ENCODE measurements at regions not wholly inside any gene's neighbourhood (a gene's known extent, or its start where the extent isn't known, plus 50 kb on each side); places are given as distances from the start of the nearest gene placed in this dataset.

DNA sequence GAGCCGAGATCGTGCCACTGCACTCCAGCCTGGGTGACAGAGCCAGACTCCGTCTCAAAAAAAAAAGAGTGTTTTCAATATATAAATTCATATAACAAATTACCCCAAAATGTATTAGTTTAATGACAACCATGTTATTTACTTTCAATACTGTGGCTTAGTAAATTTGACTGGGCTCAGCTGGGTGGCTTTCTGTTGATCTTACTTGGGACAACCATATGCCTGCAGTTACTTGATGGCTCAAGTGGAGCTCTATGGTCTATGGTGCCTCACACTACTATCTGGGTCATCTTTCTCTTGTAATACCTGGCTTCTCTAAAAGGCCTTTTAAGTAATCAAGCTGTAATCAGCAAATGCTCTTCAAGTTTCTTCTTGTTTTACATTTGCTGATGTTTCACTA is 341.5 kb upstream of the SPHKAP start:
- TF ChIP-seq, protein P1, sequence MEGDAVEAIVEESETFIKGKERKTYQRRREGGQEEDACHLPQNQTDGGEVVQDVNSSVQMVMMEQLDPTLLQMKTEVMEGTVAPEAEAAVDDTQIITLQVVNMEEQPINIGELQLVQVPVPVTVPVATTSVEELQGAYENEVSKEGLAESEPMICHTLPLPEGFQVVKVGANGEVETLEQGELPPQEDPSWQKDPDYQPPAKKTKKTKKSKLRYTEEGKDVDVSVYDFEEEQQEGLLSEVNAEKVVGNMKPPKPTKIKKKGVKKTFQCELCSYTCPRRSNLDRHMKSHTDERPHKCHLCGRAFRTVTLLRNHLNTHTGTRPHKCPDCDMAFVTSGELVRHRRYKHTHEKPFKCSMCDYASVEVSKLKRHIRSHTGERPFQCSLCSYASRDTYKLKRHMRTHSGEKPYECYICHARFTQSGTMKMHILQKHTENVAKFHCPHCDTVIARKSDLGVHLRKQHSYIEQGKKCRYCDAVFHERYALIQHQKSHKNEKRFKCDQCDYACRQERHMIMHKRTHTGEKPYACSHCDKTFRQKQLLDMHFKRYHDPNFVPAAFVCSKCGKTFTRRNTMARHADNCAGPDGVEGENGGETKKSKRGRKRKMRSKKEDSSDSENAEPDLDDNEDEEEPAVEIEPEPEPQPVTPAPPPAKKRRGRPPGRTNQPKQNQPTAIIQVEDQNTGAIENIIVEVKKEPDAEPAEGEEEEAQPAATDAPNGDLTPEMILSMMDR (IDR thresholded peaks at IDR 0.05; ENCODE audit: insufficient read depth, low read length, poor library complexity, severe bottlenecking): no peak
- TF ChIP-seq EZH2phosphoT487 (conservative IDR thresholded peaks at IDR 0.05; ENCODE audit: low read length): no peak
